GM18909 (cell line): ENCODE measurements at regions not wholly inside any gene's neighbourhood (a gene's known extent, or its start where the extent isn't known, plus 50 kb on each side); places are given as distances from the start of the nearest gene placed in this dataset.
"Not testable (repeated sequence)": the region's sequence is repeated elsewhere in the genome, so short reads cannot be mapped to it uniquely, and the experiment has no call there.

Source experiments
- ATAC-seq: cut with Tn5 transposase; IDR thresholded peaks from one replicate; pipeline ENCODE4 v1.9.1; 2021; ENCODE audit warnings: mild to moderate bottlenecking; ENCODE audit not compliant: unreplicated experiment, poor library complexity

DNA sequence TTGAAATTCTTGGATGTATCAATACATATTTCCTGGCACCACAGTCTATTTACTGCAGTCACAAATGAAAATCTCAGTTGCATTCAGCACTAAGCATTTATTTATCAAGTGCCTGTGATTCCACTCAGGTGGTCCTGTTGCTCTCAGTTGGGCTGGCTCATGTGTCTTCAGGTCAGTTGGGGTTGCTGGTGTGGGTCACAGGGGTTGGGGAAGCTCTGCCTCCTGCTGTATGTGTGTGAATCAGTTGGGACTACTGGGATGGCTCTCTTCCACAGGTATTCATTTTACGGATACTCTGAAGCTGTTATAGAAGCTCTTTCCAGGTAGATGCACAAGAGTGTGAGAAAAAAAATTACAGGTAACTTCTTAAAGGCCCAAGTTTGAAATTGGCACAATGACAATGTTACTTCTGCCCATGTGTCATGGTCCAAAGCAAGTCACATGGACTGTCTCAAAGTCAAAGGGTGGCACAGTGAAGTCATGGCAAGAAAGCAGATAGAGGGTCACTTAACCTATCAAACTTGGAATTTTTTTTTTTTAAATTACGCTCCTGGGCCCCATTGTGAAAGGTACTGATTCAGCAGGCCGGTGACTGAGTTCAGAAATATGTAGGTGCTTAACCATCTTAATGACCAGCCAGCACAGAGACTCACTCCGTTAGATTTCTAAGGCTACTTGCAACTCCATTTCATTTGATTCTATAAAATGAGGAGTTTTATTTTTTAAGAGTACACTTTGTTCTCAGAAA lies 249.2 kb upstream of the GCFC2 start:
- no peak for ATAC-seq

DNA sequence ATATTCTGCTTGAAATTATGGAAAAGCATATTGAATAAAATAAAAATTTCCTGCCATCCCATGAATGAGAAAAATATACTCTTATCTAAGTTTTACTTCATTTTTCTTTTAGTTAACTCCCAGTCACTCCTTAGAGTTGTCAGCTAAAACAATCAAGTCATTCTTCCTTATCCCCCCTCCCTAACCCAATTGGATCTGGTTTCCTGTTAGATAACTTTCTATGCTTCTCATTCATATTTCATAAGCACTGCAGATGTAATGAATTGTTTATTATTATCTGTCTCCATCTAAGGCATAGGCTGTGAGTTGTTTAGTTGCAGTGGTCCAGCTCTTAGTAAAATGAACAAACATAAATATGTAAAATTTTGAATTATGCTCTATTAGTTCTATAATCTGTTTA lies 244.0 kb upstream of the GCFC2 start:
- no peak for ATAC-seq

DNA sequence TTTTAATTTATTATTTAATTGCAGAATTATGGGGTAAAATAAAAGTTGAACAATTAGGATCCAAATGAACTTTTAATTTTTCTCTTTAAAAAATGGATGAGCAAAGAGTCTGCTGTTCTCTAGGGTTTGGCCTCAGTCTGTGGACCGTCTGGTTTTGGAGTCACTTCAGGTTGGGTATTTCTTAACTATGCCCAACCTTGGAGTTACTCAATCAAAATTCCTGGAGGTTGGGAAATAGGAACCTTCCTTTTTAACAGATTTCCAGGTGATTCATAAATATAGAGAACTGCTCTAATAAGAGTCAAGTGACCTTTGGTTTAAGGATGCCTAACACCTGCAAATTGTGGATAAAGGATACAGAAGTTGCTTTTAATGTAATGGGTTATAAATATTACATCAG lies 241.5 kb upstream of the GCFC2 start:
- ATAC-seq, result no peak

DNA sequence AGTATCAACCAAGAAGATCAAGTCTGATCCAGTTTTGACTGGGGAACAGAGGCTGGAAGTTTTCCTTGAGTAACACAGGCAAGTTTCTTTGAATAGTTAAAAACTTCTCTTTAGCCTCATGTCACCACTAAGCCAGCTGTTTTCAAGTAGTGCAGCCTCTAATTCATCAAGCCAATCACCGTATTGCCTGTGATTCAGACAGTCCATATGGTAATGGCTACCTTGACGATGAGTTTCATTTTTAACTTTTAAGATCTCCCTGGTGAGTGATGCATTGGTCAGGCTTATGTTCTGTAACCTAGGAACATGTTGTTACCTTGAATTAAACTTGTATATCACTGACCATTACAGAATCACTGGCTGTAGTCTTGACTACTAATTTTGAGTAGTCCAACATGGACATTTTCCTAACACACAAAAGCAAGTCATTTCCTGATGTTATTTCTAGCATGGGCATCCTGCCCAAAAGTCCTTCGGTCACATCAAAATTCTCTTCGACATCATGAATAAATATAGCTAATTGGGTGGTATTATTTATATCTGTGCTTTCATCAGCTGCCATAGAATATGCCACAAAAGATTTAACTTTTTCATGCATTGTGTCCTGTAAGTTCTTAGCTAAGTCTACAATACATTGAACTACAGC lies 238.8 kb upstream of the GCFC2 start:
- no peak for ATAC-seq

GRCh38 chr2:75936311-75936710 lies 225.6 kb upstream of the GCFC2 start:
- ATAC-seq, result no peak

DNA sequence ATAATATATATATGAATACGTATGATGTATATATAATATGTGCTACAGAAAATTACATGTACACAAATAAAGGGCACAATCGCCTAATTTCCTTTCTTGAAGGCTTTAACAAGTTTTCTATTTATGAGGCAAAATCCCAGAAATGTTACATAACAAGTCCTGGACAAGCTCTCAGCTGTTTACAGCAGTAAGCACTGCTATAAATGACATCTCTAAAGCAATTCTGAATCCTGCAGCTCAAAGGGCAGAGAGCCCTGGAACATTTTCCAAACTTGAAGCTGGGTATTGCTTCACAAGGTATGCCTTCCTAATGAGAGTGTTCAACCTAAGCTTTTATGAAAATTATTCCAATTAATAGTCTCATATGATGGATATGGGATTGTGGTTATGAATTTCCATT lies 222.3 kb upstream of the GCFC2 start:
- ATAC-seq, result no peak

GRCh38 chr2:75928093-75928492 lies 217.4 kb upstream of the GCFC2 start:
- ATAC-seq, result no peak

DNA sequence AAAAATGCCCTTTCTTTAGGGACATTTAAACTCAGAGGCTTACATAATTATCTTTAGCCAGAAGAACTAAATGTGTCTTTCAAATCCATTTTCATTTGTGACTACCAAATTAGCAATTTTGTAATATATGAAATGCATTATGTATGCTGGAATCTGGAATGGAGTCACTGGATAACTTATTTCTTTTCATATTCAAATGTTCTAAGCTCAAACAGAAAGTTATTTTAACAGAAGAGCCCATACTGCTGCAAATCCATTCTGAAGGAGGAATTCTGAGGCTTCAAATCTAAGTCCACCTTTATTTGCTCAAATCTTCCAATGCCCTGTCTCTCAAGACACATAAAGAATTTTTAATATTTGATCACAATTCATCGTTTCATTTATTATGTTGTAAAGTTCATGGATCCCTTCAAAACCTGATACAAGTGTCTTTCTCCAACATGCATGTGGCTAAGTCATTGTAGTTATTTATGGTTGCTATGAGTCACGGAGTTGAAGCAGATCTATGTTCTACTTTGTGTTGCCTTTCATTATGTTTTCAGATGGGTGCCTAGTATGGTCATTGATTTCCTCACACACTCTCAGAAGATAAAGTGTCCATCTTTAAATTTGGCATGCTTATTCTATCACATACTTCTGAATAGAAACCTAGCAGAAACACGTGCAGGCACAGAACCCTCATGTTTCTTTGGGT lies 214.8 kb upstream of the GCFC2 start:
- ATAC-seq, result no peak

DNA sequence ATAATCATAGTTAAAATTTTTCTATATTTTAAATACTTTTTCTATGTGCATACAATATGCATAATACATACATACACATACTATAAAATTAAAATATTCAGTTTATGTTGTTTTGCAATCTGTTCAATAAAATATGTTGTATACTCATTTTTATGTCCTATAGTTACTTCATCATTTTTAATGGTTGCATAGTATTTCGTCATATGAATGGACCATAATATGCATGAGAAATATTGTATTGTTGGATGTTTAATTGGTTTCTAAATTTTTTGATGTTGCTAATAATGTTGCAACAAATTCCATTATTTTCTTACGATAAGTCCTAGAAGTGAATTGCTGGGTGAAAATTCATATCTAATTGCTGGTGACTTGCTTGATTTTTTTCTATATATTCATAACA lies 211.5 kb upstream of the GCFC2 start:
- ATAC-seq, result no peak

DNA sequence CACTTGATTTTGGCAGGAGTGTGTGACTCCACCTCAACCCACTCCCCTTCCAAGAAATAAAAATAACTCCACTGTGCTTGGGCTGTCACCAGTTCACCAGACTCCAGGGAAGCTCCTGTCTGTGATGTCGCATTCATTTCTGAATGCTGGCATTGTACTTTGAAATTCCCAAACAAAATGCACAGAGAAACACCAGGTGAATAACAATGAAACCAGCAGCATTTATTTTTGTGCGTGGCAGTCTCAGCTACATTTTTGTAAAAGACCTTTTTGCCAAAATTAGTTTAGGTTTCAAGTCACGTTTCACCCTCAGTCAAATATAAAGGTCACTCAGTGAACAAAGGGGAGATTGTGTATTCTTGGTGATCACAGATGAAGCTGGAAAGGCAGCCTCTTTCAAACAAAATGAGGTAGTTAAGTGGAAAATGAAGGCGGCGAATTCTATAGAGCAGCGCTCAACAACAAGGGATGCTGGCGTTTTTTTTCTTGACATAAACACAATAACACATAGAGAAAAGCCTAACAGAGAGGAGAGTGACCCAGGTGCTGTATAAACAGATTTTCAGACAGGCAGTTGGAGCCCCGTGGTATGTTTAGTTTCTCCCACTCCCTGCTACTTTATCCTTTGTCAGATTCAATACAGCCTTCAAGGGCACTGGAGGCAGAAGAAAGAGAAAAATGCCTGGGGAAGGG lies 210.3 kb upstream of the GCFC2 start:
- no peak for ATAC-seq

DNA sequence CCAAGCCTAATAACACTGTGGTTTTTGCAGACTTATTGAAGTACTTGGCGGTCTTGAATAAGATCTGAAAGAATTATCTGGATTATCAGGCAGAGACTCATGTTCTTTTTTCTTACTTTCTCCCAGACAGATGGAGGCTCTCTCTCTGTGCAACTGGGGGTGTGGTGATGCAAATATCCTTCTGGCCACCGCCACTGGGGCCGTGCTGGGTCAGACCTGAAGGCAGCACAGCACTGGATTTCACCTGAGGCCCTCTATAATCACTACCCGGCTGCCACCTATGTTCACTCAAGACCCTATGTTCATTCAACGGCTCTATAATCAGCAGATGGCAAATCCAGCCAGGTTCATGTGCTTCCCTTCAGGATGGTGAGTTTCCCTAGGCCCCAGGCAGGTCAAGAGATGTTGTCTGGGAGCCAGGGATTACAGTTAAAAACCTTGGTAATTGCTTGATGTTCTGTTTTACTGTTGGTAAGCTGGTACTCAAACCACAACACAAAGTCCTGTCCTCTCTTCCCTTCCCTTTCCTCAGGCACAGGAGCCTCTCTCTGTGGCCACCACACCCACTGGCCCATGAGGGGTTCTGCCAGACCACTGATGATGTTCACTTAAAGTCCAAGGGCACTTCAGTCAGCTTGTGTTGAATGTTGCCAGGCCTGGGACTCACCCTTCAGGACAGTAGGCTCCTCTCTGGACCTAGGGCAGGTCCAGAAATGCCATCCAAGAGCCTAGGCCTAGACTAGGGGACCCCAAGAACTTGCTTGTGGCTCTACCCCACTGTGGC lies 205.3 kb upstream of the GCFC2 start:
- no peak for ATAC-seq

GRCh38 chr2:75896779-75897366 lies 186.2 kb upstream of the GCFC2 start:
- peak; percentile 71 for ATAC-seq

- peak; percentile 94 for ATAC-seq
Measured at GRCh38 chr2:75894170-75894569, 183.5 kb upstream of the GCFC2 start.

GRCh38 chr2:75892490-75892889 lies 181.8 kb upstream of the GCFC2 start:
- peak; percentile 35 for ATAC-seq

- ATAC-seq, result no peak
Measured at GRCh38 chr2:75882530-75882929, 171.8 kb upstream of the GCFC2 start.

DNA sequence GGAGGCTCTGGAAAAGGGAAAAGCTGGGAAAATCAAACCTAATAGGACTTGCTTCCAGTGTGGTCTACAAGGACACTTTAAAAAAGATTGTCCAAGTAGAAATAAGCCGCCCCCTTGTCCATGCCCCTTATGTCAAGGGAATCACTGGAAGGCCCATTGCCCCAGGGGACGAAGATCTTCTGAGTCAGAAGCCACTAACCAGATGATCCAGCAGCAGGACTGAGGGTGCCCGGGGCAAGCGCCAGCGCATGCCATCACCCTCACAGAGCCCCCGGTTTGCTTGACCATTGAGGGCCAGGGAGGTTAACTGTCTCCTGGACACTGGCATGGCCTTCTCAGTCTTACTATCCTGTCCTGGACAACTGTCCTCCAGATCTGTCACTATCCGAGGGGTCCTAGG lies 164.9 kb upstream of the GCFC2 start:
- not testable (repeated sequence) for ATAC-seq

- not testable (repeated sequence) for ATAC-seq
Measured at GRCh38 chr2:75871762-75872614, 161.3 kb upstream of the GCFC2 start.

DNA sequence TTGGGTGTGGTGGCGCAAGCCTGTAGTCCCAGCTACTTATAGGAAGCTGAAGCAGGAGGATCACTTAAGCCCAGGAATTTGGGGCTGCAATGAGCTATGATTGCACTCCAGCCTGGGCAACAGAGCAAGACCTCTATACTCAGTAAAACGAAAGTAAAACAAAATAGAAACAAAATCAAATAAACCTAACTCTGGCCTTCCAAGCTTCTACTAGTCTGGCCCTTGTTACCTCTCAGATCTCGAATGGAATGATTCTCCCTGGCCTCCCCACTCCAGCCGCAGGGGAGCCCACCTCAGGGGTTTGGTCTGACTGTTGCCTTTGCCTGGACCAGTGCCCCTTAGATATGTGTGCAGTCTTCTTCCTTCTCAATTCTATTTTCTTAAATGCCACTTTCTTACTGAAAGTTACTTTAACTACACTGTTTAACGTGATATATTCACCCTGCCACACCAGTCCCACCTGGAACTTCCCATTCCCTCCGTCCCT lies 160.0 kb upstream of the GCFC2 start:
- ATAC-seq, result peak; percentile 44

DNA sequence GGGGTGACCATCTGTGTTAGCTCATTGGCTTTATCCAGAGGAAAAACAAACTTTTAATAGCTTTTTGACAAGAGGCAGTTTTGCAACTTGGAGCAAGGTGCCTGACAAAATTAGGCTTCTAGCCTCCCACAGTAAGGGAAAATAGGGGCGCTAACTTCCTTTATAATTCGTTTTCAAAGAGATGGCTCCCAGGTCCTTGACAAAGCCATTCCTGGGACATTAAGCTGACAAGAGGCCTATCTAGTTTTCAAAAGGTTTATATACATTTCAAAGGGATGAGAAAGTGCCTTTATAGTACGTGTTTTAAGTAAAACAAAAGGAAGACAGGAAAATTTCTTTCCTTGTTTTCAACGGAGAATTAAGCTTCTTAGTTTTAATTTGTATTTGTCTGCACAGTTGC lies 159.4 kb upstream of the GCFC2 start:
- no peak for ATAC-seq
